Lower leg skin (tissue), 4 donors: ENCODE measurements at regions not wholly inside any gene's neighbourhood (a gene's known extent, or its start where the extent isn't known, plus 50 kb on each side); places are given as distances from the start of the nearest gene placed in this dataset.

Experiments
- DNase-seq, 2 donors: peaks; one replicate each; pipeline ENCODE4 v3.0.0-alpha.2; 2019; ENCODE audit warnings: low spot score in 2 of 2
- H3K4me3 ChIP-seq: fragments of 200-600 bp; sonication (generic); 2 replicates; pipeline ENCODE4 v1.5.1; 2017; ENCODE audit warnings: mild to moderate bottlenecking, low read depth; ENCODE audit not compliant: poor library complexity, severe bottlenecking
- CTCF ChIP-seq, 3 donors: fragments of 450-650 bp; IDR thresholded peaks; one replicate each; pipeline ENCODE4 v1.5.1; 2016; ENCODE audit warnings: antibody characterized with exemption in 3 of 3, mild to moderate bottlenecking in 3 of 3, moderate library complexity in 2 of 3
- POLR2A ChIP-seq, 2 donors: fragments of 450-650 bp; IDR thresholded peaks; one replicate each; pipeline ENCODE4 v1.6.1; 2016 to 2017; ENCODE audit warnings: antibody characterized with exemption in 2 of 2, mild to moderate bottlenecking in 1 of 2, moderate library complexity in 1 of 2
- WGBS, 2 donors: methylation state at CpG; one replicate each; pipeline ENCODE4 v1.1.5; 2018; 5-methylcytosine and 5-hydroxymethylcytosine counted together
- intact Hi-C: fragments of 100-400 bp; cut with DNase I; formaldehyde crosslinking; loops from one replicate; pipeline ENCODE4 v1.15.0; 2023; ENCODE audit warnings: low total_unique reads

- no peak for DNase-seq
- WGBS, 2 donors, result 95 to 97% methylated on average over 4 of the region's 4 CpGs
- intact Hi-C loops, result loop anchor here (10.0 kb wide), 1 partner anchor 246 kb away; no protein-coding TSS in a partner anchor
- no peak overlapping the region for H3K4me3 ChIP-seq
- TF ChIP-seq POLR2A (IDR thresholded peaks at IDR 0.05) (no peak), CTCF (IDR thresholded peaks at IDR 0.05) (no peak)
Measured at GRCh38 chr7:148950806-148951205, 66.7 kb upstream of the EZH2 start.

DNA sequence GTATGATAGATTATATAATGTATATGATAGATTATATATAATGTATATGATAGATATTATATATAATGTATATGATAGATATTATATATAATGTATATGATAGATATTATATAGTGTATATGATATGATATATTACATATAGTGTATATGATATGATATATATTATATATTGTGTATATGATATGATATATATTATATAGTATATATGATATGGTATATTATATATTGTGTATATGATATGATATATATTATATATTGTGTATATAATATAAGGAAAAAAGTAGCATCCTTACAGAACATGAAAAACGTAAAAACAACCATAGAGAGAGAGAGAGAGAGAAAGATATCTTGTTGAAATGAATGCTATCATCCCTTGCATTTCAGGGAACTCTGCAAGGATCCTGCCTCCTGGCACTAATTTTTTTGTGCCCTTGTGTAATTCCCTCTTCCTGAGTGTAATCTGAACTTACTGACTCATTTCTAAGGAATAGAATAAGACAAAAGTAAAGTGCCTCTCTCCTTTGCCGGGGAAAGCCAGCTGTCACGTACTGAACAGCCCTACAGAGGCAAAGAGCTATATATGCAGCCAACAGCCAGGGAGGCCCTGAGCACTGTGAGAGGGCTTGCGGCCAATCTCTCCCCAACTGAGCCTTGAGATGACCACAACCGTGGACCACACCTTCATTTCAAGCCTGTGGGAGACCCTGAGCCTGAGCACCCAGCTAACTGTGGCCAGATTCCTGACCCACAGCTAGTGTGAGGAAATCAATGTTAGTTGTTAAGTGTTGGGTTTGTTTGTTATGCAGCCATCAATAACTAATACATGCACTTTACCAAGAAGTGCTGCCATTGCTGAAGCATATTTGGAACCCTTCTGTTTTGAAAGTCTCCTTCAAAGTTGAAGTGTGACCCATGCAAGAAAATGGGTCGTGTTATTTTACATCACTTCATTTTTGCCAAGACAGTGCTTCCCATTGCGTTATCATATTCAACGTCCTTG is 61.1 kb upstream of the EZH2 start:
- DNase-seq, result no peak
- 63 to 72% methylated on average over 8 of the region's 8 CpGs for WGBS, 2 donors
- no peak for TF ChIP-seq CTCF (IDR thresholded peaks at IDR 0.05)
- TF ChIP-seq POLR2A (IDR thresholded peaks at IDR 0.05), result no peak
- H3K4me3 ChIP-seq, result no peak overlapping the region
- intact Hi-C loops, result loop anchor here (10.0 kb wide), 1 partner anchor 60 kb away; the partner anchor contains the start of gene EZH2

DNA sequence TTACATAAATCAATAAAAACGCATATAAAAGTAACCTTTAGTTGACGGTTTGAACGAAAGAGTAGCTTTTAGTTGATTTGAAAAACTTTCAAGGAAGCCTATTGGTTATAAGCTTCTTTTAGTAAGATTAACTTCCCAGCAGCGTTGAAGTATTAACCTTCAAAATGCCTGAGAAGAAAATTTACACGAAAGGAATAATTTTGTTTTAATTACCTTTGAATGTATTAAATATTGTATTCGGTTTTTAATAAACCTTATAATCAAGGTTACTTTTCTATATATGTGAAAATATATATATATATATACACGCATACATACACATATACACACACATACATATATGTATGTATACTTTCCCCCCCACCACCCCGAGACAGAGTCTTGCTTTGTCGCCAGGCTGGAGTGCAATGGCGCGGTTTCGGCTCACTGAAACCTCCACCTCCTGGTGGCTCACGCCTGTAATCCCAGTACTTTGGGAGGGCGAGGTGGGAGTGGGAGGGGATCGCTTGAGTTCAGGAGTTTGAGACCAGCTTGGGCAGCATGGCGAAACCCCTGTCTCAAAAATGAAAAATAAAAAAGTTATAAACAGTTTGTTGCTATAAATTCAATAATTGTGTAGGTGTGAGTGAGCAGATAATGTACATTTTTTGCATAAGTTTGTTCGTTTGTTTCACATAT is 57.6 kb upstream of the EZH2 start:
- TF ChIP-seq CTCF (IDR thresholded peaks at IDR 0.05) (peak in 1 of 3 donors; percentile 22), POLR2A (IDR thresholded peaks at IDR 0.05) (no peak)
- WGBS, 2 donors, result 4 to 6% methylated on average over 17 of the region's 17 CpGs

GRCh38 chr7:148940702-148941597 is 56.9 kb upstream of the EZH2 start:
- no peak for TF ChIP-seq CTCF (IDR thresholded peaks at IDR 0.05)
- TF ChIP-seq POLR2A (IDR thresholded peaks at IDR 0.05), result no peak
- intact Hi-C loops, result loop anchor here (10.0 kb wide), 1 partner anchor 56 kb away; the partner anchor contains the start of gene EZH2
- H3K4me3 ChIP-seq, result peak overlapping the region; percentile 62
- WGBS, 2 donors, result 1 to 2% methylated on average over 30 to 34 of the region's 43 CpGs
- DNase-seq, result peak; percentile 73 to 94

More for the DNA sequence above, 57.6 kb upstream of the EZH2 start:
- peak; percentile 50 to 91 for DNase-seq
- intact Hi-C loops, result loop anchor here (10.0 kb wide), 1 partner anchor 57 kb away; the partner anchor contains the start of gene EZH2
- H3K4me3 ChIP-seq, result peak overlapping the region; percentile 62

DNA sequence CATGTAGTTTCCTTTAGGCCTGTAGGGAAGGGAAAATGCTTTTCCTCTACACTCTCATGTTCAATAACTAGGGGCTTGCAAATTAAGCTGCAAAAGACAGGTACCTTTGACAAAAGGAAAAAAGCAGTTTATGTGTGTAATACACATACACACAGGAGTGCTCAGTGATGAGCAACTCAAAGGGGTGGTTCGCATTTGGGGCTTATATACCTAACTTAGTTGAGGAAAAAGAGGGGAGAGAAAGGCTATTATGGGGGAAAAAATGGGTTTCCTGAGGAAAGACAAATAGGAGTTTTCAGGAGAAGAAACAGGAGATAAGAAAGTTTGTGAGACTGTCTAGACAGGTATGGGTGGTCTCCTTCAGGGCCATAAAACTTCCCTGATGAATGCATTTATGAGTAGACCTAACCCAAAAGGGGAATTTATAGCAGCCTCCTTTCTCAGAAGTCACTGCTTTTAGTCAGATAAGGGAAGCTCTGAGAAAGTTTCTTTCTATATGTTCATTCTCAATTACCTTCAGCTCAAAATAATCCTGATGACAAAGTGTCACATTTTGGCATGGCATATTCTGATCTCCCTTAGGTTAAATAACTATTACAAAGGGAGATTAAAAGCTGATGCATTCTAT is 55.2 kb upstream of the EZH2 start:
- H3K4me3 ChIP-seq, result no peak overlapping the region
- DNase-seq, result no peak
- intact Hi-C loops, result no loop called here
- TF ChIP-seq CTCF (IDR thresholded peaks at IDR 0.05), result no peak
- TF ChIP-seq POLR2A (IDR thresholded peaks at IDR 0.05), result no peak
- WGBS, 2 donors, result 95 to 100% methylated on average over 1 of the region's 1 CpG
